Keratinocyte (primary cell): ENCODE measurements at regions not wholly inside any gene's neighbourhood (a gene's known extent, or its start where the extent isn't known, plus 50 kb on each side); places are given as distances from the start of the nearest gene placed in this dataset.

Experiments
- CTCF ChIP-seq, 3 experiments: IDR thresholded peaks in 1 of 3; conservative IDR thresholded peaks in 1 of 3; optimal IDR thresholded peaks in 1 of 3; 2 replicates in 2 of 3; 3 replicates in 1 of 3; pipeline versions ENCODE3 to v1.5.1; 2011; ENCODE audit warnings: low read length in 3 of 3, mild to moderate bottlenecking in 3 of 3, moderate library complexity in 2 of 3, control low read depth in 1 of 3, inconsistent platforms in 1 of 3; ENCODE audit not compliant: insufficient read depth in 2 of 3; ENCODE audit errors: extremely low read depth in 1 of 3
- EZH2 ChIP-seq: IDR thresholded peaks from one replicate; pipeline ENCODE4 v1.6.1; 2012; ENCODE audit warnings: inconsistent platforms, mild to moderate bottlenecking, low read length, moderate library complexity

- TF ChIP-seq CTCF (optimal IDR thresholded peaks at IDR 0.05 in 1 of 3, IDR thresholded peaks at IDR 0.05 in 1 of 3, conservative IDR thresholded peaks at IDR 0.05 in 1 of 3; ENCODE audit: extremely low read depth in 1 of 3, insufficient read depth in 2 of 3, low read length in 3 of 3) (no peak), EZH2 (no peak)
Observed at GRCh38 chr22:48785792-48786678, 1041.6 kb downstream of the BRD1 start.
